LoVo (cell line): ENCODE measurements at regions not wholly inside any gene's neighbourhood (a gene's known extent, or its start where the extent isn't known, plus 50 kb on each side); places are given as distances from the start of the nearest gene placed in this dataset.

Source experiments
- DNase-seq: peaks from one replicate; pipeline ENCODE4 v3.0.0-alpha.2; 2016; ENCODE audit warnings: low spot score

- no peak for DNase-seq
These were observed 52.0 kb upstream of the RPL11 start for GRCh38 chr1:23639460-23640095.

- DNase-seq: no peak
These were observed 52.8 kb upstream of the RPL11 start for GRCh38 chr1:23638786-23639241.

GRCh38 chr1:23638188-23638619 lies 53.4 kb upstream of the RPL11 start:
- DNase-seq: no peak

GRCh38 chr1:23636009-23636408 lies 55.6 kb upstream of the RPL11 start:
- no peak for DNase-seq

- DNase-seq: peak; percentile 80
These were observed 56.6 kb upstream of the RPL11 start for GRCh38 chr1:23634840-23635651.

- no peak for DNase-seq
These were observed 57.1 kb upstream of the RPL11 start for GRCh38 chr1:23634518-23634839.

GRCh38 chr1:23632479-23633160 lies 59.0 kb upstream of the RPL11 start:
- DNase-seq: no peak

- no peak for DNase-seq
These were observed 61.8 kb upstream of the RPL11 start for GRCh38 chr1:23629708-23630290.

- no peak for DNase-seq
These were observed 62.6 kb upstream of the RPL11 start for GRCh38 chr1:23628951-23629387.

- DNase-seq: no peak
These were observed 64.4 kb upstream of the RPL11 start for GRCh38 chr1:23627069-23627735.

- no peak for DNase-seq
These were observed 65.6 kb upstream of the RPL11 start for GRCh38 chr1:23625929-23626535.

GRCh38 chr1:23625459-23625858 lies 66.1 kb upstream of the RPL11 start:
- no peak for DNase-seq

GRCh38 chr1:23624440-23624839 lies 65.1 kb upstream of the ID3 start:
- no peak for DNase-seq

GRCh38 chr1:23622284-23622683 lies 63.0 kb upstream of the ID3 start:
- DNase-seq: no peak

GRCh38 chr1:23620605-23621004 lies 61.3 kb upstream of the ID3 start:
- DNase-seq: no peak

GRCh38 chr1:23619299-23620188 lies 60.2 kb upstream of the ID3 start:
- peak; percentile 69 for DNase-seq

GRCh38 chr1:23618586-23619083 lies 59.3 kb upstream of the ID3 start:
- DNase-seq: no peak

- DNase-seq: no peak
These were observed 57.8 kb upstream of the ID3 start for GRCh38 chr1:23617084-23617521.

- no peak for DNase-seq
These were observed 57.1 kb upstream of the ID3 start for GRCh38 chr1:23616292-23616824.

- DNase-seq: no peak
These were observed 56.6 kb upstream of the ID3 start for GRCh38 chr1:23615852-23616251.
